ENCODE measurements at regions not wholly inside any gene's neighbourhood (a gene's known extent, or its start where the extent isn't known, plus 50 kb on each side); places are given as distances from the start of the nearest gene placed in this dataset.
"Not testable (repeated sequence)": the region's sequence is repeated elsewhere in the genome, so short reads cannot be mapped to it uniquely, and the experiment has no call there.

DNA sequence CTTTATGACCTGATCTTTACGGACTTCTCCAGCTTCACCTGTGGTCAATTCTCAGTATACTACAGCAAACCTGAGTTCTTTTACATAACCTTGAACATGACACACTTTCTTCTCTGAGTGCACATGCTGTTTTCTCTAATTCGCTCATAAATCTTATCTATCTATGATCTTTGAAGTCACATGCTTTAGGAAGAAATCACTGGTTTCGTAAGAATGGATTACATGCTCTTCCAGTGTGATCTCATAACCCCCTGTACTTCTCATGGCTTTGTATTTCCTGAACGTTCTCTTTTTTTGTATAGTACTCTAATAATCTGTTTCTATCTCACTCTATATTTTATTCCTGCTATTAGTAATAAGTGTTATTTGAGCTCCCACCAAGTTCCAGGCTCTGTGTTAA lies 1165.2 kb downstream of the TBL1XR1 start:
- no peak for DNase-seq
- CTCF ChIA-PET, result no interaction called here
- POLR2A ChIA-PET, result no interaction called here
- Mint-ChIP-seq H3K27me3 (no peaks in the 10 kb centered on the region), H3K36me3 (ENCODE audit: low read depth) (no peaks in the 10 kb centered on the region), H3K27ac (no peak overlapping the region), H3K9me3 (peaks cover 9% of the 10 kb centered on the region), H3K4me3 (no peak overlapping the region), H3K4me1 (no peaks in the 10 kb centered on the region)

DNA sequence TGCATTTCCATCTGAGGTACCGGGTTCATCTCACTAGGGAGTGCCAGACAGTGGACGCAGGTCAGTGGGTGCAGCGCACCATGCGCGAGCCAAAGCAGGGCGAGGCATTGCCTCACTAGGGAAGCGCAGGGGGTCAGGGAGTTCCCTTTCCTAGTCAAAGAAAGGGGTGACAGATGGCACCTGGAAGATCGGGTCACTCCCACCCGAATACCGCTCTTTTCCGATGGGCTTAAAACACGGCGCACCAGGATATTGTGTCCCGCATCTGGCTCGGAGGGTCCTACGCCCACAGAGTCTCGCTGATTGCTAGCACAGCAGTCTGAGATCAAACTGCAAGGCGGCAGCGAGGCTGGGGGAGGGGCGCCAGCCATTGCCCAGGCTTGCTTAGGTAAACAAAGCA lies 1157.1 kb downstream of the NAALADL2 start:
- H3K4me1 Mint-ChIP-seq; DNase-seq; H3K4me3 Mint-ChIP-seq; CTCF ChIA-PET; H3K27ac Mint-ChIP-seq; H3K27me3 Mint-ChIP-seq; H3K9me3 Mint-ChIP-seq; POLR2A ChIA-PET; H3K36me3 Mint-ChIP-seq (ENCODE audit: low read depth): not testable (repeated sequence)

- DNase-seq; H3K4me3 Mint-ChIP-seq; H3K27me3 Mint-ChIP-seq; H3K27ac Mint-ChIP-seq; H3K36me3 Mint-ChIP-seq (ENCODE audit: low read depth); CTCF ChIA-PET; POLR2A ChIA-PET; H3K4me1 Mint-ChIP-seq: not testable (repeated sequence)
- peaks cover 11% of the 10 kb centered on the region for H3K9me3 Mint-ChIP-seq
Observed at GRCh38 chr3:176015228-176015627, 1156.1 kb downstream of the NAALADL2 start.

DNA sequence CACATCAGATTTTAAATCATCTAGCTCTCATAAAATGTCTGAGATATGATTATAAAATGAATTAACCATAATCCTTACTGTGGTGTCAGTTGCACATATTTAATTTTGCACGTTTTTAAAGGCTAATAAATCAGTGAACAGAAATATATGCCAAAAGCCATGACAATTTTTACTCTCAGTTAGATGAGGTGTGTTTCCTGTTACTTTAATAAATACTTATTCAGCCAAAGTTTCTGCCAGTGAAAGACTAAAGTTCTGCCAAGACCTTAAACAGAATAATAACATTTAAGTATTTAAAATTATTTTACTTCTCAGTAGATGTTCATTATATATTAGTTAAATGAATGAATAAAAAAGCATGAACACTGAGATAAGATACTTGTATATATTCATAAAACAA lies 1150.1 kb downstream of the NAALADL2 start:
- Mint-ChIP-seq H3K36me3 (ENCODE audit: low read depth) (no peaks in the 10 kb centered on the region), H3K9me3 (peaks cover 4% of the 10 kb centered on the region), H3K27me3 (no peaks in the 10 kb centered on the region), H3K4me3 (no peak overlapping the region), H3K27ac (no peak overlapping the region), H3K4me1 (no peaks in the 10 kb centered on the region)
- no peak for DNase-seq
- POLR2A ChIA-PET, result no interaction called here
- CTCF ChIA-PET, result no interaction called here

- POLR2A ChIA-PET, result no interaction called here
- CTCF ChIA-PET, result no interaction called here
- H3K36me3 Mint-ChIP-seq (ENCODE audit: low read depth), result no peaks in the 10 kb centered on the region
Observed at GRCh38 chr3:176005564-176005963, 1146.4 kb downstream of the NAALADL2 start.

GRCh38 chr3:175989161-175989560 lies 1130.0 kb downstream of the NAALADL2 start:
- H3K27me3 Mint-ChIP-seq, result no peaks in the 10 kb centered on the region
- H3K4me3 Mint-ChIP-seq, result no peak overlapping the region
- H3K9me3 Mint-ChIP-seq, result peaks cover 11% of the 10 kb centered on the region
- ChIA-PET POLR2A (no interaction called here), CTCF (no interaction called here)
- H3K4me1 Mint-ChIP-seq, result no peaks in the 10 kb centered on the region
- no peak overlapping the region for H3K27ac Mint-ChIP-seq
- no peaks in the 10 kb centered on the region for H3K36me3 Mint-ChIP-seq (ENCODE audit: low read depth)
- no peak for DNase-seq

More at GRCh38 chr3:176005564-176005963, 1146.4 kb downstream of the NAALADL2 start:
- H3K4me3 Mint-ChIP-seq, result no peak overlapping the region
- H3K27me3 Mint-ChIP-seq, result no peaks in the 10 kb centered on the region
- no peak overlapping the region for H3K27ac Mint-ChIP-seq
- DNase-seq, result no peak
- no peaks in the 10 kb centered on the region for H3K4me1 Mint-ChIP-seq
- no peaks in the 10 kb centered on the region for H3K9me3 Mint-ChIP-seq

- Mint-ChIP-seq H3K4me1 (no peaks in the 10 kb centered on the region), H3K27ac (no peak overlapping the region), H3K4me3 (no peak overlapping the region), H3K9me3 (peaks cover 11% of the 10 kb centered on the region), H3K36me3 (ENCODE audit: low read depth) (no peaks in the 10 kb centered on the region), H3K27me3 (no peaks in the 10 kb centered on the region)
- POLR2A ChIA-PET, result no interaction called here
- CTCF ChIA-PET, result no interaction called here
- DNase-seq, result no peak
Observed at GRCh38 chr3:175988401-175988800, 1129.3 kb downstream of the NAALADL2 start.

- no peaks in the 10 kb centered on the region for H3K4me1 Mint-ChIP-seq
- ChIA-PET POLR2A (no interaction called here), CTCF (no interaction called here)
- no peak overlapping the region for H3K27ac Mint-ChIP-seq
- DNase-seq, result no peak
- H3K27me3 Mint-ChIP-seq, result no peaks in the 10 kb centered on the region
- H3K9me3 Mint-ChIP-seq, result peaks cover 6% of the 10 kb centered on the region
- H3K36me3 Mint-ChIP-seq (ENCODE audit: low read depth), result no peaks in the 10 kb centered on the region
- no peak overlapping the region for H3K4me3 Mint-ChIP-seq
Observed at GRCh38 chr3:175985781-175986180, 1126.6 kb downstream of the NAALADL2 start.

GRCh38 chr3:175983379-175983778 lies 1124.2 kb downstream of the NAALADL2 start:
- POLR2A ChIA-PET, result no interaction called here
- no peaks in the 10 kb centered on the region for H3K4me1 Mint-ChIP-seq
- H3K4me3 Mint-ChIP-seq, result no peak overlapping the region
- no peak overlapping the region for H3K27ac Mint-ChIP-seq
- H3K9me3 Mint-ChIP-seq, result peaks cover 13% of the 10 kb centered on the region
- CTCF ChIA-PET, result no interaction called here
- H3K27me3 Mint-ChIP-seq, result no peaks in the 10 kb centered on the region
- H3K36me3 Mint-ChIP-seq (ENCODE audit: low read depth), result no peaks in the 10 kb centered on the region
- DNase-seq, result no peak

DNA sequence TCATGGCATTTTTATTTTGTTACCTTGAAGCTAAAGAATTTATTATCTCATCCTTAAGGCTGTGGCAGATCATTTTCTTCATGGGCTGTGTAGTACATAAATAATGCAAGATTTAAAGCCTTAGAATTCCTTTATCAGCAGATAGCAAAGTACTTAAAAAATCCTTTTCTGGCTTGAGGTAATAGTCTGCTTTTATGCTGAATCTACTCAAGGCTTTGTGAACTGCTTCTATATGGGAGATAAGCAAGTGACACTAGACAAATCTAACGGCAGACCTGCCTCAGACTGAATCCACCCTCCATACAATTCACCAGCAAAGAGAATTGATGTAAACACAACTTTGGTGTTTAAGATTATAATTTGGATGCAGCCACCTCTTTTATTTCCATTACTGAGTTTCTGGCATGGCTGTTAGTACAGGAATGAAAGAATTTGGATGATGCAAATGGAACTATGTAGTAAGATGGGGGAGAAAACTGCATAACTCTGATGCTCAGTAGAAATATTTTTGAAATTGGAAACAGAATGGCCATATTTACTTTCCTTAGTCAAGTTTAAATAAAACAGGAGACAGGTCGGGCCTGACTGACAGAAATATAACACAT lies 1121.5 kb downstream of the NAALADL2 start:
- Mint-ChIP-seq H3K36me3 (ENCODE audit: low read depth) (no peaks in the 10 kb centered on the region), H3K4me3 (no peak overlapping the region), H3K27ac (no peak overlapping the region), H3K4me1 (no peaks in the 10 kb centered on the region), H3K27me3 (no peaks in the 10 kb centered on the region), H3K9me3 (peaks cover 16% of the 10 kb centered on the region)
- POLR2A ChIA-PET, result no interaction called here
- CTCF ChIA-PET, result no interaction called here
- no peak for DNase-seq

GRCh38 chr3:175977968-175978752 lies 1119.0 kb downstream of the NAALADL2 start:
- ChIA-PET POLR2A (no interaction called here), CTCF (no interaction called here)
- Mint-ChIP-seq H3K9me3 (peaks cover 16% of the 10 kb centered on the region), H3K4me1 (no peaks in the 10 kb centered on the region), H3K36me3 (ENCODE audit: low read depth) (no peaks in the 10 kb centered on the region), H3K4me3 (no peak overlapping the region), H3K27me3 (no peaks in the 10 kb centered on the region), H3K27ac (no peak overlapping the region)
- DNase-seq, result no peak

DNA sequence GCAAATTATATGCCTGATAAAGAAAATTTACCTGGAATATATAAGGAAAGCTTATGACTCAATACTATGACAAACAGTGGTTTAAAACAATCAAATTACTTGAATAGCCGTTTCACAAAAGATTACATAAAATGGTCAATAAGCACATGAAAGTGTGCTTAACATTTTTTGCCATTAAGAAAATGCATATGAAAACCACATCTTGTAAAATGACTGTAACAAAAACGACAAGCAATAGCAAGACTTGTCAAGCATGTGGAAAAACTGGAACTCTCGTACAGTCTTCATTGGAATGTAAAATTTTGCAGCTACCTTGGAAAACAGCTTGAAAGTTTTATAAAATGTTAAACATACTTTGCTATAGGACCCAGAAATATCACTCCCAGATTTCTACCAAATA lies 1110.3 kb downstream of the NAALADL2 start:
- ChIA-PET CTCF (no interaction called here), POLR2A (no interaction called here)
- DNase-seq, result no peak
- peaks cover 5% of the 10 kb centered on the region for H3K9me3 Mint-ChIP-seq
- no peak overlapping the region for H3K4me3 Mint-ChIP-seq
- no peaks in the 10 kb centered on the region for H3K4me1 Mint-ChIP-seq
- H3K27me3 Mint-ChIP-seq, result no peaks in the 10 kb centered on the region
- H3K27ac Mint-ChIP-seq, result no peak overlapping the region
- no peaks in the 10 kb centered on the region for H3K36me3 Mint-ChIP-seq (ENCODE audit: low read depth)

GRCh38 chr3:175965036-175965435 lies 1105.9 kb downstream of the NAALADL2 start:
- ChIA-PET CTCF (no interaction called here), POLR2A (no interaction called here)
- no peak overlapping the region for H3K4me3 Mint-ChIP-seq
- H3K4me1 Mint-ChIP-seq, result no peaks in the 10 kb centered on the region
- no peak overlapping the region for H3K27ac Mint-ChIP-seq
- H3K27me3 Mint-ChIP-seq, result no peaks in the 10 kb centered on the region
- DNase-seq, result no peak
- peaks cover 7% of the 10 kb centered on the region for H3K9me3 Mint-ChIP-seq
- no peaks in the 10 kb centered on the region for H3K36me3 Mint-ChIP-seq (ENCODE audit: low read depth)

GRCh38 chr3:175957427-175957826 lies 1098.3 kb downstream of the NAALADL2 start:
- H3K4me3 Mint-ChIP-seq, result no peak overlapping the region
- no peaks in the 10 kb centered on the region for H3K36me3 Mint-ChIP-seq (ENCODE audit: low read depth)
- no peaks in the 10 kb centered on the region for H3K4me1 Mint-ChIP-seq
- no peak overlapping the region for H3K27ac Mint-ChIP-seq
- H3K27me3 Mint-ChIP-seq, result no peaks in the 10 kb centered on the region
- no peak for DNase-seq
- ChIA-PET POLR2A (no interaction called here), CTCF (no interaction called here)
- peaks cover 2% of the 10 kb centered on the region for H3K9me3 Mint-ChIP-seq
